HG03066 (cell line): ENCODE measurements at regions not wholly inside any gene's neighbourhood (a gene's known extent, or its start where the extent isn't known, plus 50 kb on each side); places are given as distances from the start of the nearest gene placed in this dataset.

Experiments used
- ATAC-seq: cut with Tn5 transposase; IDR thresholded peaks from one replicate; pipeline ENCODE4 v1.9.1; 2021; ENCODE audit warnings: low read depth; ENCODE audit not compliant: unreplicated experiment

GRCh38 chr4:30783751-30784150, 63.6 kb downstream of the PCDH7 start:
- no peak for ATAC-seq

- ATAC-seq: no peak
These were observed 69.1 kb downstream of the PCDH7 start for GRCh38 chr4:30789219-30789671.

GRCh38 chr4:30790123-30790522, 70.0 kb downstream of the PCDH7 start:
- ATAC-seq: no peak

GRCh38 chr4:30790998-30791397, 70.8 kb downstream of the PCDH7 start:
- ATAC-seq: no peak

GRCh38 chr4:30792601-30793000, 72.4 kb downstream of the PCDH7 start:
- no peak for ATAC-seq

- no peak for ATAC-seq
These were observed 81.7 kb downstream of the PCDH7 start for GRCh38 chr4:30801876-30802275.

GRCh38 chr4:30802622-30803323, 82.6 kb downstream of the PCDH7 start:
- no peak for ATAC-seq

- no peak for ATAC-seq
These were observed 88.1 kb downstream of the PCDH7 start for GRCh38 chr4:30808276-30808675.

- ATAC-seq: no peak
These were observed 91.1 kb downstream of the PCDH7 start for GRCh38 chr4:30811296-30811695.

- ATAC-seq: no peak
These were observed 95.5 kb downstream of the PCDH7 start for GRCh38 chr4:30815685-30816084.

- no peak for ATAC-seq
These were observed 97.3 kb downstream of the PCDH7 start for GRCh38 chr4:30817447-30817846.

GRCh38 chr4:30818541-30818940, 98.4 kb downstream of the PCDH7 start:
- no peak for ATAC-seq

- no peak for ATAC-seq
These were observed 101.1 kb downstream of the PCDH7 start for GRCh38 chr4:30821275-30821674.

GRCh38 chr4:30821859-30822612, 101.9 kb downstream of the PCDH7 start:
- ATAC-seq: no peak

- no peak for ATAC-seq
These were observed 102.9 kb downstream of the PCDH7 start for GRCh38 chr4:30822911-30823551.

- no peak for ATAC-seq
These were observed 105.0 kb downstream of the PCDH7 start for GRCh38 chr4:30825008-30825770.

GRCh38 chr4:30828264-30828926, 108.2 kb downstream of the PCDH7 start:
- ATAC-seq: no peak

- no peak for ATAC-seq
These were observed 112.5 kb downstream of the PCDH7 start for GRCh38 chr4:30832639-30833038.

- no peak for ATAC-seq
These were observed 113.0 kb downstream of the PCDH7 start for GRCh38 chr4:30833206-30833605.

- no peak for ATAC-seq
These were observed 114.9 kb downstream of the PCDH7 start for GRCh38 chr4:30835044-30835443.
